ENCODE measurements at regions not wholly inside any gene's neighbourhood (a gene's known extent, or its start where the extent isn't known, plus 50 kb on each side); places are given as distances from the start of the nearest gene placed in this dataset.

DNA sequence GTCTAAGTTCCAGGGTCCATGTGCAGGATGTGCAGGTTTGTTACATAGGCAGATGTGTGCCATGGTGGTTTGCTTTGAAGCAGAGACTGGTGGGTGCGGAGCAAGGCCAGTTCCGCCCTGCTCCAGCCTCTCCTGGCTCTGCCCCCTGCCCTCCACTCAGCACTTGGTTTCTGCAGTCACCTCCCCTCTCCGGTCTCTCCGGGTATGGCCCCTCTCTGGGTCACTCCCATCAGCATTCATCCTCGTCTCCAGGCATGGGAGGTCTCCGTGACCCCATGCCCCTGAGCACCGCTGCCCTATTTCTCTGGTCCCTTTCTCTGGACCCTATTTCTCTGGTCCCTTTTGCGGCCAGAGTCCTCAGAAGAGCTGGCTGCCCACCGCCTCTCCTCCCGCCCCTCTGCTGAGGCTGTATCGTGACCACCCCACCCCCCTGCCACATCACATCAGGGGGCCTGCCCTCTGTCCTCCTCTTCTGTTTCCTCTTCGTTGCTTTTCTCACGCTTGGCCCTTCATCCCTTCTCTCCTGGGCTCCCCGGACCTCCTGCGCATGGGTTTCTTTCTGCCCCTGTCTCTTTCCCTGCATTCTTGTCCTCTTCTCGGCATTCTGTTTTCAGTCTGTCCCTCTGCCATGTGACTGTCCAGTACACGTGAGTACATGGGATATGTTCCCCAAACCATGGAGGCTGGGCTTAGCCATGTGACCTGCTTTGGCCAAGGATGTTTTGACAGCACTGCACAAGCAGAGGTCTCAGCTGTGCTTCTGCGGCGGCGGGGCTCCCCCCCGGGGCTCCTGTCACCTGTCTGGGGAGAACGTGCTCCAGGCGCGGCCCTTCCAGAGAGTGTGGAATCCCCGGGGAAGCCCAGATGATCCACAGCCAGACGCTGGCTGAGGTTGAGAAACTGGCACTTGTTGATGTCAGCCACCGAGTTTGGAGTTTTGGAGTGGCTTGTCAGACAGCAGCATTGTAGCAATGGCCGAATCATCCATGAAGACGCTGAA lies 54.4 kb upstream of the C1orf174 start:
- FAIRE-seq (no peak), DNase-seq (ENCODE audit: insufficient read length, low spot score) (no peak)
- no peak for TF ChIP-seq POLR2A (IDR thresholded peaks at IDR 0.05; ENCODE audit: low read depth, low read length)

DNA sequence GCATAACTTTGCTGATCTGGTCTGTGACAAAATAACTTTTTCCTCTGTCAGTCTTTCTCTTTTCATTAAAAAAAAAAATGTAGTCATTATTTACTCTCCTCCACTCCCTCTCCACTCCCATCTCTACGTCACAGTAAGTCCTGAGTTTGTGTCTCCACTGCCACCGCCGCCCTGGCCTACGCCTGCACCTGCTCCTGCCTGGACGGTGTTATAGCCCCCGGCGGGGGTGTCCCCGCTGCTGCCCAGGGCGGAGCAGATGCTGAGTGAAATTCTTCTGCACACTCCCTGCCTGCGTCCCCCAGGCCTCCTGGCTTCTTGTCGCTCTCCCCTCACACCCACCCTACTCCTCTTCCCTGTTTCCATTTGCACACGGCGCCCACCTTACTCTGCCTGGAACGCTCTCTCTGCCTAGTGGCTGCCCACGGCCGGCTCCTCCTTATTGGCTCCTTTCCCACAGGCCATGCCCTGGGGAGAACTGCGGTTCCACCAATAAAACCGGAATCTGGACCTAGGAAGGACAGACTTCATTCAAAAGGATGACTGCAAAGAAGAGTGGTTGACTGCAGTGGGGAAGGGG lies 55.2 kb upstream of the C1orf174 start:
- FAIRE-seq (no peak), DNase-seq (ENCODE audit: insufficient read length, low spot score) (no peak)
- no peak for TF ChIP-seq POLR2A (IDR thresholded peaks at IDR 0.05; ENCODE audit: low read depth, low read length)

DNA sequence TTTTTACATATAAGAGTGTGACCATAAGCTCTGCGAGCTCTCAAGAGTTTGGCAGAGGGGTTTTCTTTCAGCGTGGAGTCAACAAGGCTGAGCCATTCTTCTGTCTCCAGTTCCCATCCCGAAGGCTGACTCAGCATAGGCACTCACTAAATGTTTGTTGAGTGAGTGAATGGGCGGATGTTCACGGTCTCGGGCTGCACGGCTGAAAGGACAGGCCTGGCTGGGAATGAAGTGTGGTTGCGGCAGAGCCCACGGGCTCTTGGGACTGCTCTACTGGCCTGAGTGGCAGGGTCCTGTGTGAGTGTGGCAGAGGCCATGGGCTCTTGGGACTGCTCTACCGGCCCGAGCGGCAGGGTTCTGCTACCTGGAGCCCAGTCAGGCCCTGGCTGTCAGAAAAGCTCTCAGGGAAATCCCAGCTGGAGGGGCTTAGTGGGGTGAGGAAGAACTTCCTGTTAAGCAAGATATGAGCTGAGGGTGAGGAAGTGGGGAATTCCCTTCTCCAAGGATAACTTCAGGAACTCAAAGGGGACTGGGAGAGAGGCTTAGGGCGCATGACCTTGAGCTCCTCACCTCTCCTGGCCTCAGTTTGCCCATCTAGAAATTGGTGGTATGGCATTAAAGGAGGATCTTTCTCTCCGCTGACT lies 56.6 kb upstream of the C1orf174 start:
- FAIRE-seq: no peak
- peak; percentile 9 for DNase-seq (ENCODE audit: insufficient read length, low spot score)
- TF ChIP-seq POLR2A (IDR thresholded peaks at IDR 0.05; ENCODE audit: low read depth, low read length): no peak

DNA sequence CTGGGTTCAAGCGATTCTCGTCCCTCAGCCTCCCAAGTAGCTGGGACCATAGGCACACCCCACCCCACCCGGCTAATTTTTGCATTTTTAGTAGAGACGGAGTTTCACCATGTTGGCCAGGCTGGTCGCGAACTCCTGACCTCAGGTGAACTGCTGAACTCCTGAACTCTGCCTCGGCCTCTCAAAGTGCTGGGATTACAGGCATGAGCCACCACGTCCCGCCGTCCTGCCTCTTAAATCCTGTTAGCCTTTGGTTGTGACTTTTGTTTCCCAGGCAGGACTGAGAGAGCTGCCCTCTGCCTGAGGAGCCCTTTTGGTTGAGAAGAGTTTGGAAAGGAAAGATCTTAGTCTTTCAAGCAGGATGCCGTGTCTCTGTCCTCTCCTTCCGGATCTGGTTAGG lies 59.3 kb upstream of the C1orf174 start:
- DNase-seq (ENCODE audit: insufficient read length, low spot score) (no peak), FAIRE-seq (no peak)
- TF ChIP-seq POLR2A (IDR thresholded peaks at IDR 0.05; ENCODE audit: low read depth, low read length): no peak

DNA sequence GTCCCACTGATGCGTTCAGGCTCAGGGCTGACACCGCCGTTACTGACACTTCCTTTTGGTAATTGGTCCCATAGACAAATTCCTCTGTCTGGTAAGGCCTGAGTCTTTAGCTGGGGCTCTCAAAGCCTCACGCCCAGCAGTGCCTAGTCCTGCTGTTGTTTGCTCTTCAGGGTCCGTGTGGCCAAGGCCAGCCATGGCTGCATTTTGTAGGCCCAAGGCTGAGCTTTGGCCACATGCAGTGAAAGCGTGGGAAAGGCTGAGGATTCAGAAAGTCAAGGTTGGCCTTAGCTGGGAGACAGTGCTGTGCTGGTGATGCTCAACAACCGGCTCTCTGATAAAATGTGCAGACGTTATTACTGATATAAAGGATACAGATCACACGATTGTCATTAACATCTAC lies 63.5 kb upstream of the C1orf174 start:
- FAIRE-seq (no peak), DNase-seq (ENCODE audit: insufficient read length, low spot score) (no peak)
- TF ChIP-seq POLR2A (IDR thresholded peaks at IDR 0.05; ENCODE audit: low read depth, low read length): no peak

DNA sequence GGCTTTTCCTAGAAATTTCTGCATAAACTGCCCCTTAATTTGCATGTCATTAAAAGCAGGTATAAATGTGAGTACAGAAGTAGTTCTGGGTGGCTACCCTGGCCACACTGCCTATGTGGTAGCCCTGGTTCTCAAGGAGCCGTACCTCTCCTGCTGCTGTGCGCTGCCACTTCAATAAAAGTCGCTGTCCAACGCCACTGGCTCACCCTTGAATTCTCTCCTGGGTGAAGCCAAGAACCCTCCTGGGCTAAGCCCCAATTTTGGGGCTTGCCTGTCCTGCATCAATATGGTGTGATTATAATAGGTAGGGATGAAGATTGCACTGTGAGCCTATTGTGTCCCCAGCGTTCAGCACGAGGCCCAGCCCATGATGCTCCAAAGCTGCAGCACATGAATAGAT lies 65.6 kb upstream of the C1orf174 start:
- TF ChIP-seq POLR2A (IDR thresholded peaks at IDR 0.05; ENCODE audit: low read depth, low read length): no peak
- no peak for DNase-seq (ENCODE audit: insufficient read length, low spot score)
- FAIRE-seq: no peak

DNA sequence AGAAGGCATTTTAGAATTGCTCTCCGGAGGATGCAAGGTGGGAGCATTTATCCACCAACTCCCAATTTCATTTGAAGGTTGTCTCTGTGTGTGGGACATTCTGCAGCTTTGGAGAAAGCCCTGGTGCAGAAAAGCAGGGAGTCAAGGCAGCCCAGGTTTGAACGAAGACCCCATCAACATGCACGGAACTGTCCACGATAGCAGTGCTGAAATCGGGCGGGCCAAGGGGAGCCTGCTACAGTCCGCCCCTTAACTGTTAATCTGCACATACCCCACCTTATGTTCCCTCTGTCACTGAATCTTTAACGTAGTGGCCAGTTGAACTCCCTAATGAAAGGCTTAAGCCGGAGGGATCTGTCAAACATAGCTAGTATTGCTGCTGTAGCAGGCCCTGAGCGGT lies 68.8 kb upstream of the C1orf174 start:
- no peak for DNase-seq (ENCODE audit: insufficient read length, low spot score)
- FAIRE-seq: no peak
- TF ChIP-seq POLR2A (IDR thresholded peaks at IDR 0.05; ENCODE audit: low read depth, low read length): no peak

DNA sequence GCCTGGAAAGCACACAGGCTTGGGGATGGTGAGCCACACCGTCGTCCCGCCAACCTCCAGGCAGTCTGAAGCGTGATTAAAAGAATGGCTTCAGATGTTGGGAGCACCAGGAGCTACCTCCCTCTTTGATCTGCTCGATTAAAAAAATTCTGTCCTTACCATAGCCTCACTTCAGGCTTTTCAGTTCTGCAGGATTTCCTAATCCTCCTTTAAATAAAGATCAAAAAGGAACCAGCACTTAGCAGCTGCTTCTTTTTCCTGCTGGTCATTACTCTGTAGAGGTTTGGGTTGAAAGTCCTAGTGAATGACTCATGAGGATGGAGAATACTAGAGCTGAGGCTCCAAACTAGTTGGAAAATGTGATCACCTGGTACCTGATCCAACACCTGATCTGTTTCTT lies 71.9 kb upstream of the C1orf174 start:
- DNase-seq (ENCODE audit: insufficient read length, low spot score): no peak
- no peak for FAIRE-seq
- TF ChIP-seq POLR2A (IDR thresholded peaks at IDR 0.05; ENCODE audit: low read depth, low read length): no peak

DNA sequence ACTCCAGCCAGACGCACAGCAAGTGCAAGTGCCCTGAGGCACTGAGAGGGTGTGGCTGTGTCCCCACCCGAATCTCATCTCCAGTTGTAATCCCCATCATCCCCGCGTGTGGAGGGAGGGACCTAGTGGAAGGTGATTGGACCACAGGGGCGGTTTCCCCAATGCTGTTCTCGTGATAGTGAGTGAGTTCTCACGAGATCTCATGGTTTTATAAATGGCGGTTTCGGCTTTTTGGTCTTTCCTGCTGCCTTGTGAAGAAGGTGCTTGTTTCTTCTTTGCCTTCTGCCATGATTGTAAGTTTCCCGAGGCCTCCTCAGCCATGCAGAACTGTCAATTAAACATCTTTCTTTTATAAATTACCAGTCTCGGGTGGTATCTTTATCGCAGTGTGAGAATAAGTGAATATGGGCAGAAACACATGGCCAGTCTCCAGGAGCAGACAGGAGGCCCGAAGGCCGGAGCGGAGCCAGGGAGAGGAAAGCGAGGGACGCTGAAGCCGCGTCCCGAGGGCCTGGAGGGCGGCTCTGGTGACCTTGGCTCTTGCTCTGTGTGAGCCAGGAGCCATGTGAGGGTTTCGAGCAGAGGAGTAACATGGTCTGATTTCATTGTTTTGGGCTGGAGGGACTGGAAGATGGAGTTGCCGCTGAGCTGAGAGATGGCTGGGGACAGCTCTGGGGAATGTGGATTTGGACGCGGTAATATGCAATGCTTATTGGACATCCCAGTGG lies 76.0 kb upstream of the C1orf174 start:
- TF ChIP-seq POLR2A (IDR thresholded peaks at IDR 0.05; ENCODE audit: low read depth, low read length): no peak
- FAIRE-seq (no peak), DNase-seq (ENCODE audit: insufficient read length, low spot score) (no peak)

DNA sequence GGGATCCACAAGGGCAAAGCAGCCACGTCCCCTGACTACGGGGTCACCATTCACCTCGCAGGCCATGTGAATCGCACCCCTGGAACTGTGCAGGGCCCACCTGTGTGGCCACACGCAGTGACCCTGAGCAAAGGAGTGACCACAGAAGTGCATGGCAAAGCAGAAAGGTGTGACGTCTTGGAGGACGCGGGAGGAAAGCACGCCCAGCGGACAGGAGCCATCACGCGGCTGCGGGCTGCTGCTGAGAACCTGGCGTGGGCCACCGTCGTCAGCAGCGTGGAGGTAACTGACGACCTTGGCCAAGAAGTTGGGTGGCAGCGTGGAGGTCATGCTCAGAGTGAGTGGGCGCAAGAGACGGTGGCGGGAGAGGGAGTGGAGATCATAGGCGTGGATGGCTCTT lies 76.7 kb upstream of the C1orf174 start:
- no peak for FAIRE-seq
- TF ChIP-seq POLR2A (IDR thresholded peaks at IDR 0.05; ENCODE audit: low read depth, low read length): no peak

DNA sequence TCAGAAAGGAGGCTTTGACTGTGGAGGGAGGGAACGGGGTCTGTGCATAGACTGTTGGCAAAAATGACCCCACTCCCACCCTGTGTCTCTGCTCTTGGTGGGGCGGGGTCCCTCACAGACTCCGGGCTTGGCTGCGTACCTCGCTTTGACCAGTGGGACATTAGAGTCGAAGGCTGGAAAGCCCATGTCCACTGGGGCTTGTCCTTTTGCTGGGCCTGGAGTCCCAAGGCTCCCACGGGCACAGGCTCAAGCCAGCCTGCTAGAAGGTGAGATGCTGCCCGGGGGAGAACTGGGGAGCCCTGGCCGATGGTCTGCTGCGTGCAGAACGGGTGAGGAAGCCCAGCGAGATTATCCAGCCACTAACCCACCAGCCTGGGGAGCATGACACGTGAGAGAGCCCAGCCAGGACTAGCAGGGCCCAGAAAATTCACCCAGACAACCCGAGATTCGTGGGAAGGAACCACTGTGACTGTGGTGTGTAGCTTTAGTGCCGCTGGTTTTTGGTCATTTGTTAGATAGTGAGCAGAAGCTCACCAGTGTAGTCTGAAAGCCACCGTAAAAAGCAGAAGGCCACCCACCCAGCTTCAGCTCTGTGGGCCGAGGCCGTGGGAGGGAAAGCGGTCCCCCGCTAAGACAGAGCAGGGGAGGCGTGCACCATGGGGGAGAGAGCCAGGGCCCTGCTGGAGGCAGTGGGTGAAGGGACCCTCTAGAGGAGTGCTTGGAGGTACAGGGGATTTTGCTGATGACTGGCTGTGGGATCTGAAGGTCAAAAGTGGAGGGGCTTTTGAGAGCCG lies 78.3 kb upstream of the C1orf174 start:
- no peak for TF ChIP-seq POLR2A (IDR thresholded peaks at IDR 0.05; ENCODE audit: low read depth, low read length)
- no peak for FAIRE-seq
- DNase-seq (ENCODE audit: insufficient read length, low spot score): no peak

More for the DNA sequence above, 76.7 kb upstream of the C1orf174 start:
- DNase-seq (ENCODE audit: insufficient read length, low spot score): no peak

DNA sequence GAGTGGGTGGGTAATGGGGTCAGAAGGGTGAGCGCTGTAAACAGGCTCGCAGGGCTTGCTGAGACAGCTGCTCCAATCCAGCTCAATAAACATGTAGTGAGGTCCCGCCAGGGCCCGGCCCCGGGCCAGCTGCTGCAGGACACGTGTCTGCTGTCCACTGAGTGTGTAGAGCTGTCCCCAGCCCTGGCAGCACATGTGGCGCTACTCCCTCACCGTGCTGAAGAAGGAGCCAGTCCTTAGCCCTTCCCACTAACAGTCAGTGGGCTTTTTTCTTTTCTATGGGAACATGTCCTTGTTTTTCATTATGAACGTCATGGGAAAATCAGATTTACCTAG lies 78.9 kb upstream of the C1orf174 start:
- no peak for TF ChIP-seq POLR2A (IDR thresholded peaks at IDR 0.05; ENCODE audit: low read depth, low read length)
- no peak for DNase-seq (ENCODE audit: insufficient read length, low spot score)

DNA sequence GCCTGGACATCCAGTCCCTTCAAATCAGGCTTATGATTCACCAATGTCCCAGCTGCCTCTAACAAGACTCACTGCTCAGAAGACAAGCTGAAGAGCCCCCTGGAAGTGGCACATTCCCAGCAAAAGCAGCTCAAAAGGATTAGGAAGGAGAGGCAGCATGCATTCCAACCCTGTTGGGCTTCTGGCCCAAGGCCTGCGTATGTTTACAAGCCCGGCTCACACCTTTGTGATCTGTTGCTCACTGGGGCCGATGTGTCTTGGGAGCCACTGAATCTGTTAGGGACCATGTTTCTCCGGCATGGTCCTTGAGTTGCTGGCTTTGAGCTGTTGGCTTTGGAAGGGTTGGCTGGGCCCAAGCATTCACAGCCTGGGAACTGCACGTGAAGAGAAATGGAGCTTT lies 81.2 kb upstream of the C1orf174 start:
- FAIRE-seq (no peak), DNase-seq (ENCODE audit: insufficient read length, low spot score) (no peak)
- no peak for TF ChIP-seq POLR2A (IDR thresholded peaks at IDR 0.05; ENCODE audit: low read depth, low read length)

More for the DNA sequence above, 78.9 kb upstream of the C1orf174 start:
- no peak for FAIRE-seq
